DMS153 (cell line): ENCODE measurements at regions not wholly inside any gene's neighbourhood (a gene's known extent, or its start where the extent isn't known, plus 50 kb on each side); places are given as distances from the start of the nearest gene placed in this dataset.
"Not testable (repeated sequence)": the region's sequence is repeated elsewhere in the genome, so short reads cannot be mapped to it uniquely, and the experiment has no call there.

Experiments used
- DNase-seq: peaks from one replicate; lab custom pipeline; 2025; lab: John Stamatoyannopoulos, UW

DNA sequence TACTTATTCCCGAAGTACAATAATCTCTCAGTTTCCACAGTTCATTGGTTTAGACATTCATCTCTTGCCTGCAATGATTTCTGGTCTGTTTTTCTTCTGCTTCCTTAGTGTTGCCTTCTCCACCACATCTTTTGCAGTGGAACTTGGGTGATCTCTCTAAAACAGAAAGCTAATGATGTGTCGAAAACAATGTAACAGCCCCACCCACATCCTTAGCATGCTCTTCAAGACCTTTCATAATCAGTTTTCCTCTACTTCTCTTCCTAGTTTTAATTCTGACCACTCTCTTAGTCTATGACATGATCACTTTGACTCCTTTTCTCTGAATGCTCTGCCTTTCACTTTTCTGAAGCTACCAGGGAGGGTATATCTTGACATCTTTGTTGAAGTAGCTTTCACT, 1007.9 kb upstream of the CITED2 start:
- DNase-seq: no peak

DNA sequence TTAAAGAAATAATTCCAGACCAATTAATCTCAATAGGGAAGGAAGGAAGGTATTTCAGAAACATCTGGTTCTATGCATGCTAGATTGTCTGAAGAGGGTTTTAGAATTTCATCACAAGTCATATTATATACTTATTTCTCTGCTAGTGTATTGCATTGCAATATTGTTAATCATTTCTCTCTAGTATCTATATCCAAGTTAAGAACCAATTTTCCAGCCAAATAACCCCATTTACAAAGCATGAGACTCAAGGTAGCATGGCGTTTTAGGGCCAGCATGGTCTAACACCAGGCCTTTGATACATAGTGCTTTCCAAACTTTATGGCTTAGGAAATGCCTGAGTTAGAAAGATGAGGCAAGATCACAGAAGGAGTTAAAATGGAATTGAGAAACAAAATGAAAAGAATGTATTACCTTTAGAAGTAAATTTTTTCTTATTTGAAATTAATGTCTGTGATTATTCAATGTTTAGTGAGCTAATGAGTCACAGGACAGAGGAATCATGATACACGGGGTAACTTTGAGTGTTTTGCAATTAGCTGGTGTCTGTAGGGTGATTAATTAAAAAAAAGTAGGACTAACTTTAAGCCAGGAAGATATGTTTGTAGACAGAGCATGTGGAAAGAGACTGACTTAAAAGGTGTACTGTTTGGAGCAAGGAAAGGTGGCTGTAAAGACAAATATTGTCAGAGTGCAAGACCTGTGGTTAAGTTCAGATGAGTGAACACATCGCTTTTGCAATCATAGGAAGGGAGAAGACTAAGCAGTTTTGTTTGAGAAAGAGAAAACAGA, 1006.2 kb upstream of the CITED2 start:
- DNase-seq: no peak

DNA sequence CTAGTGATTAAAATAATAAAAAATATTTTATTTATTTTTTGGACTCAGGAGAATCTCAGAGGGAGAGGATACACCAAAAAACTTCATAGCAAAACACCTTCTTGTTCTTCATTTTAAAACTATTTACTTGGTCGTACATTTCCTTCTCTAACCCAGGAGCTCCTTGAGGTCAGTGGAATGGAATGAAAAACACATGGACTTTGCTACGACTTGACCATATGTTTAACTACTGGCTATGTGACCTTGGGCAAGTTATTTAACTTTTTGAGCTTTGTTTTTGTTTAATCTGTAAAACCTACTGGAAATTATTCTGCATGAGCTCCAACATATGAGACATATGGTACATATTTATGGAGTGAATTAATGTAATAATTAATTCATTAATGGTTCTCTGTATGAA, 1005.5 kb upstream of the CITED2 start:
- no peak for DNase-seq

DNA sequence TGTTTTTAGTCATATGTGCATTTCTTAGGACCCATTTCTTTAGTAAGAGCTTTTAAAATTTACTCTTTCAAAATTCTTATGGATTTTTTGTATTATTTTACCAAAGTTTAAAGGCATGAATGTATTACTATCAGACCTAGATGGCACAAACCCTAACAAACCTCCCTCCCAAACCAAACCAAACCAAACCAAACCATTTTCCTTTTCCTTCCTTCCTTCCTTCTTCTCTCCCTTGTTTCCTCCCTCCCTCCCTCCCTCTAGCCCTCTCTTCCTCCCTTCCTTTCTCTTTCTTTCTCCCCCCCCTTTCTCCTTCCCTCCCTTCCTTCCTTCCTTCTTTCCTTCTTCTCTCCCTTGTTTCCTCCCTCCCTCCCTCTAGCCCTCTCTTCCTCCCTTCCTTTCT, 1001.8 kb upstream of the CITED2 start:
- DNase-seq: no peak

GRCh38 chr6:140373728-140374127, 999.3 kb upstream of the CITED2 start:
- not testable (repeated sequence) for DNase-seq

DNA sequence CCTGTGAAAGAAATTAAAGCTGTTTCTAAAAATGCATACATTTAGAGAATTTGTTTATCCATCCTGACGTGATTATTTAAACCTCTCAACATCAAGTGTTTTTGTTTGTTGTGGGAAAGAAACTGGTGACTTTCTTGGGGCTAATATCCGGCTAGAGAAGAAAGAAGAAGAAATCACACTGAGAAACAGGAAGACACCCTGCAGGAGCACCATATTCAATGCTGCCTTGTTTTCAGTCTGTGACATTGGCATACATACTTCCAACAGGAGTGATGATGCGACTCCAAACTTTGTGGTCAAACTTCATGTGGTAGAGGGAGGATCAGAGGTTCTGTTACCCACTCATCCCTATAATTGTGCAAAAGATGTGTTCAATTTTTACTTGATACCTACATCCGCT, 997.6 kb upstream of the CITED2 start:
- DNase-seq: no peak

DNA sequence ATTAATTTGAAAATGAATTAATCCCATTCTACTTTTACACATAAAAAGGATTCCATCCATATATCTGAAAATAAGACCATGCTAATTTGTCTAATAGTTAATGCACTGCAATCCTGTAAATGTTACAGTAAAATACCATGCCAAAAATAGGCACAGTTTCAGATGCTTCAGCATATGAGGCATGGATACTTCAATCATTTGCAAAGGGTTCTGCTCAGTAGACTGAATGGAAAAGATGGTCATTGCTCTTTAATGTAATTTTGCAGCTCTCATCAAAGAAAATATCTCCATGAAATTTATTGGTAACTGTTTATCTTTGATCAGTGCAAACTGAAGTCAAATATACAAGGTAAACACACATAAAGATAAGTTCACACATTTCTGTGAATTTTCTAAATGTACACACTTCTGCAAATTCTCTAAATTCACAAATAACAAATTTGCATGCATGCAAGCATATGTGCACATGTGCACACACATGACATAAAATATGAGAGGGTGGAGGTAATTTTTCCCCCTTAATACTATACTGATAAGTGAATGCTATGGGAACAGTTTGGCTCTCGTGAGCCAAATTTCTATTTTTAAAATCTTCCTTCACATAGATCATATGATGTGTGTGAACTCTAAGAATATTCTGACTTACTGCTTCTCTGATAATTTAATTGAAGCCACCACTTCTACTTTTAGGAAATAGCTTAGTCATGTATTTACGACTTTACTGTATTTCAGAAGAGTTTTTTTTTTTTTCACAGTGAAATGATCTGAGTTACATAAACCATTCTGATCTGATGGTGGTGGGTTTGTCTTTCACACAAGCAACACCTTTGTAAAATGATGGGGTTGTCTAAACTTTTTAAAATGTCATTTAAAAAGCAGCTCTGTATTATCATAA, 996.8 kb upstream of the CITED2 start:
- no peak for DNase-seq

- DNase-seq: no peak
These were observed 996.0 kb upstream of the CITED2 start for GRCh38 chr6:140370441-140370840.

DNA sequence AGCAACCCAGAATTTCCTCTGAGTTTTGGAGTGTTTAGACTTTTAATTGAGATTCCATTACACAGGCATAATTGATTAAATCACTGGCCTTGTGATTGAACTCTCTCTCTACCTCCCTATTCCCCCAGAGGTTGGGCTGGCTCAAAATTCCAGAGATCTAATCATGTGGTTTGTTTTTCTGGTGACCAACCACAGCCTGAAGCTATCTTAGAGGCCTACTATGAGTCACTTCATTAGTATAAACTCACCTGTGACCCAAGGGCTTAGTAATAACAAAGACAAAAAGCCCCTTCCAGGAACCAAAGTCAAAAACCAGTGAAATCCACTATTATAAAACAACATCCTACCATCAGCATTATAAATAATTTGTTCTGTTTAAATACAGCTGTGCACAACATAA, 992.5 kb upstream of the CITED2 start:
- DNase-seq: no peak

GRCh38 chr6:140364916-140365315, 990.5 kb upstream of the CITED2 start:
- no peak for DNase-seq

DNA sequence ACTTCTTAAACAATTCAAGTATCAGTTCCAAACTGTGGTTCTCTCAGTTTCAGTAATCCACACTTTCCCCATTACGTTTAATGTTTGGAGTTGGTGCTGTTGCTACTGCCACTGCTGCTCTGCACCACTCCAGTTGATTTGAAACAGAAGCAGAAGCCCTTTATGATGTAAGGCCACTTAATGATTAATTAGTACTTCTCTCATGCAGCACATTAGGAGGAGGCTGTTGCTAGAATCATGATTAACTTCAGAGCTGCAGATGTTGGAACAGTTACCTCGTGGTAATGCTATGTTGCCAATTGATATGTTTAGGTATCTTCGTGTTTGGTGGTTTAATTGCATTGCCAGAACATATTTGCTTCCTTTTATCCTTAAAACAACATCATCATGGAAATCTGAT, 986.2 kb upstream of the CITED2 start:
- DNase-seq: no peak

- no peak for DNase-seq
These were observed 981.0 kb upstream of the CITED2 start for GRCh38 chr6:140355476-140355875.

DNA sequence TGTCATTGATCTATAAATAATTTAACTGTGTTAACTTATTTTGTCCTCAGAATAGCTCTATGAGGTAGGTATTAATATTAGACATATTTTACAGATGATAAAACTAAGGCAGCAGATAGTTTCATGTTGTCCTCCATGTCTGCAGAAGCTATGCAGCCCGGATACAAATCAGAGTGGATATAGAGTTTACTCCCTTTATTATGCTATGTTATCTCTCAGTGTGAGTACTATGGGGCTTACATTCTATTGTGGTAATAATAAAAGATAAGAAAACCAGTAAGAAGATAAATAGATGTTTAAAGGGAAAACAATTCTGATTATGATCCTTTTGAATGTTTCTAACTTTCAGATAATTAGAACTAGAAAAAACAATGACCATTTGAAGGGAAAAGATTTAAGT, 979.8 kb upstream of the CITED2 start:
- no peak for DNase-seq

DNA sequence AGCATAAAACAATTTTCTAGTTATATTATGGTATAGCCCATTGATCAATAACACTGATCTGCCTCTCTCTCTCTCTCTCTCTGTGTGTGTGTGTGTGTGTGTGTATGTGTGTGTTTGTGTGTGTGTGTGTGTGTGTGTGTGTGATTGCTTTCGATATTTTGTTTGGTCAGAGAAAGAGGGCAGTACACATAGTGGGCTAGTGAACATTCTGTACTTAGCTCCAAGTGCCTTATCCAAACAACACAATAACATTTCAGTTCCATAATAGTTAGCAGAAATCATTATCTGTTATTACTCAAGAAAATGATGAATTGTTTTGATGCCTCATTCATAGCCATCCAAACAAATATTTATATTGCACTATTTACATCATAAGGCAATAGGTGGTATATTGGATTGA, 979.1 kb upstream of the CITED2 start:
- DNase-seq: no peak

GRCh38 chr6:140346428-140346827, 972.0 kb upstream of the CITED2 start:
- no peak for DNase-seq

DNA sequence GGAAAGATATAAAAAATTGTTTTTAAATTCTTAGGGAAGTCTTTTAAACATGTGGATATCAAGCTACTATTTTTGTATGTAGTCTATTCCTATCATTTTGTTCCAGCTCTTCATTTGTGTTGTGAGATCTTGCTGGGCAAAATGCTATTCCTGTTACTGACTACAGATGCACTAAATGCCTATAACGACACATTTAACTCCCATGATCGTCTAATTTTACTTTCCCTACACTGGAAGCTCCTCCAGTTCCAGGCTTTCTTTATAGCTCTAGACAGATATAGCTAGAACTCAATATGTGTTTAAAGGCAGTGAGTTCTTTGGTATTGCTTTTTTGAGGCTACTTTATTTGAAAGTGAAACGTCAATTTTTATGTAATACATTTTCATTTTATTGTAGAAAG, 971.5 kb upstream of the CITED2 start:
- DNase-seq: no peak

- no peak for DNase-seq
These were observed 969.9 kb upstream of the CITED2 start for GRCh38 chr6:140344142-140344913.

DNA sequence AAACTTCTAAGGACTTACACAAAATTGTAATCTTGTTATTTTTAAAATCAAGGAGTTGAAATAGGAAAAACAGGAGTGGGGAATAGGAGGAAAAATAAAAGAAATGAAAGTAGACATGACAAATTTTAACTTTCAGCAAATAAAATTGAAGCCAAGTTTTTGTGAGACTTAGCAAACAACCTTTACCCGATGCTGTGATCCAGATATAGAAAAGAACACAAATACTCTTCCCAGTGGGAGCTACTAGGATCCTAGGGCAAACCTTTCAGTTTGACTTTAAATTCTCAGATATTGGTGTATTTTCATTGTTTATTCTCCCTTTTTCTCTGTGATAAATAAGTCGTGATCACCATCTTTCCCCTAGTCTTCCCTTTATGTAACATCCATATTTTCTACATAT, 968.7 kb upstream of the CITED2 start:
- DNase-seq: no peak

- no peak for DNase-seq
These were observed 966.8 kb upstream of the CITED2 start for GRCh38 chr6:140341272-140341671.

GRCh38 chr6:140340795-140341194, 966.3 kb upstream of the CITED2 start:
- no peak for DNase-seq

DNA sequence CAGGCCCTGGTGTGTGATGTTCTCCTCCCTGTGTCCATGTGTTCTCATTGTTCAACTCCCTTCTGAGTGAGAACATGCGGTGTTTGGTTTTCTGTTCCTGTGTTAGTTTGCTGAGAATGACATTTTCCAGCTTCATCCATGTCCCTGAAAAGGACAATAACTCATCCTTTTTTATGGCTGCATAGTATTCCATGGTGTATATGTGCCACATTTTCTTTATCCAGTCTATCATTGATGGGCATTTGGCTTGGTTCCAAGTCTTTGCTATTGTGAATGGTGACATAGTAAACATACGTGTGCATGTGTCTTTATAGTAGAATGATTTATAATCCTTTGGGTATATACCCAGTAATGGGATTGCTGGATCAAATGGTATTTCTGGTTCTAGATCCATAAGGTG, 964.6 kb upstream of the CITED2 start:
- DNase-seq: not testable (repeated sequence)

DNA sequence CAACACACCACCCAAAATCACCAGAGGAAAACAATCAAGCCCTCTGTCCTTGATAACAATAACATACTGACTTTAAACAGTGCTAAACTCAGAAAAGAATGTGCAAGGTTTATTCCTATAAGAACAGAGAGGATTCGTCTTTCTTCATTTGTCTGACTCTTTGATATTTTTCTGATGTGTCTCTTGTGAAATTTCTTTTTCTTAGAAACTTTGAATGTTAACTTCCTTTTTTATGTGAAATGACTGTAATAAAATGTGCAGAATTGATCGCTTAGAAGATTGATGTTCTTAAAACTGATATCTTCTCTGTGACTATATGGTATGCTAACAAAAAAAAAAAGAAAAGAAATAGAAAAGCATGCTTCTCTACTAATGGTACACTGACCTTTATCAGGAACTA, 947.4 kb upstream of the CITED2 start:
- DNase-seq: no peak
